ENCODE measurements at regions not wholly inside any gene's neighbourhood (a gene's known extent, or its start where the extent isn't known, plus 50 kb on each side); places are given as distances from the start of the nearest gene placed in this dataset.
"Not testable (repeated sequence)": the region's sequence is repeated elsewhere in the genome, so short reads cannot be mapped to it uniquely, and the experiment has no call there.

DNA sequence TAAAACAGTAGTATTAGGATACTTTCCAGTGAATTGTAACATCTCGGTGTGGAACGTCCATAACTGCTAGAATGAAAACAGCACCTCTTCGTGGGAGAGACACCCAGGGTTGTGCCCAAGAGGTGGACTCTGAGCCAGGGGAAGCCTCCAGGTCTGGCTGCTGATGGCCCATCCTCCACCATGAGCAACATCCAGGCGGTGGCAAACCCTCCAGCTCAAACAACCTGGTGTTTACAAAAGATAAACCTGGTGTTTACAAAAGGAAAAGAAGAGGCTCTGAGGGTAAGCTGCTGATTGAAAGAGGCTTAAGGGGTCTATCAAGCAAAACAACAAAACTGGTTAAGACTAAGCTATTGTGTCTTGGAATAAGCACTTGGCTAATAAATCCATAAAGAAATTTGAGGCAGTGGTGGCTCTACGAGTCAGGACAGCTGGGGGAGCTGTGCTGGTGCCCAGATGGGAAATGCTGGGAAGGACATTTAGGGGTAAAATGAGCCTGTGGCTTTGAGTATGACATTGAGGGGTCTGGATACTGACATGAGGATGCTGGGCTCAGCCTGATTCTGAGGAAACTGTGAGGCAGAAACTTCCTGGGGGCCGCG lies 909.0 kb downstream of the BRD1 start:
- Histone ChIP-seq H3K4me1 (peaks cover 0 to 39% (median 13%) of the 10 kb centered on the region in 4 donors), H3K4me3 (no peak overlapping the region), H3K36me3 (no peaks in the 10 kb centered on the region), H3K27ac (peak overlapping the region in 3 of 4 donors; percentile 5 to 88 (median 81)), H3K27me3 (no peaks in the 10 kb centered on the region), H3K9me3 (no peaks in the 10 kb centered on the region)
- WGBS, 2 donors = 44 to 61% methylated on average over 7 of the region's 7 CpGs
- no peak for DNase-seq (ENCODE audit: low spot score in 2 of 2)
- TF ChIP-seq EP300 (IDR thresholded peaks at IDR 0.05) = no peak
- TF ChIP-seq, protein P1, sequence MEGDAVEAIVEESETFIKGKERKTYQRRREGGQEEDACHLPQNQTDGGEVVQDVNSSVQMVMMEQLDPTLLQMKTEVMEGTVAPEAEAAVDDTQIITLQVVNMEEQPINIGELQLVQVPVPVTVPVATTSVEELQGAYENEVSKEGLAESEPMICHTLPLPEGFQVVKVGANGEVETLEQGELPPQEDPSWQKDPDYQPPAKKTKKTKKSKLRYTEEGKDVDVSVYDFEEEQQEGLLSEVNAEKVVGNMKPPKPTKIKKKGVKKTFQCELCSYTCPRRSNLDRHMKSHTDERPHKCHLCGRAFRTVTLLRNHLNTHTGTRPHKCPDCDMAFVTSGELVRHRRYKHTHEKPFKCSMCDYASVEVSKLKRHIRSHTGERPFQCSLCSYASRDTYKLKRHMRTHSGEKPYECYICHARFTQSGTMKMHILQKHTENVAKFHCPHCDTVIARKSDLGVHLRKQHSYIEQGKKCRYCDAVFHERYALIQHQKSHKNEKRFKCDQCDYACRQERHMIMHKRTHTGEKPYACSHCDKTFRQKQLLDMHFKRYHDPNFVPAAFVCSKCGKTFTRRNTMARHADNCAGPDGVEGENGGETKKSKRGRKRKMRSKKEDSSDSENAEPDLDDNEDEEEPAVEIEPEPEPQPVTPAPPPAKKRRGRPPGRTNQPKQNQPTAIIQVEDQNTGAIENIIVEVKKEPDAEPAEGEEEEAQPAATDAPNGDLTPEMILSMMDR (IDR thresholded peaks at IDR 0.05) = no peak
- no peak for TF ChIP-seq POLR2A (IDR thresholded peaks at IDR 0.05)

DNA sequence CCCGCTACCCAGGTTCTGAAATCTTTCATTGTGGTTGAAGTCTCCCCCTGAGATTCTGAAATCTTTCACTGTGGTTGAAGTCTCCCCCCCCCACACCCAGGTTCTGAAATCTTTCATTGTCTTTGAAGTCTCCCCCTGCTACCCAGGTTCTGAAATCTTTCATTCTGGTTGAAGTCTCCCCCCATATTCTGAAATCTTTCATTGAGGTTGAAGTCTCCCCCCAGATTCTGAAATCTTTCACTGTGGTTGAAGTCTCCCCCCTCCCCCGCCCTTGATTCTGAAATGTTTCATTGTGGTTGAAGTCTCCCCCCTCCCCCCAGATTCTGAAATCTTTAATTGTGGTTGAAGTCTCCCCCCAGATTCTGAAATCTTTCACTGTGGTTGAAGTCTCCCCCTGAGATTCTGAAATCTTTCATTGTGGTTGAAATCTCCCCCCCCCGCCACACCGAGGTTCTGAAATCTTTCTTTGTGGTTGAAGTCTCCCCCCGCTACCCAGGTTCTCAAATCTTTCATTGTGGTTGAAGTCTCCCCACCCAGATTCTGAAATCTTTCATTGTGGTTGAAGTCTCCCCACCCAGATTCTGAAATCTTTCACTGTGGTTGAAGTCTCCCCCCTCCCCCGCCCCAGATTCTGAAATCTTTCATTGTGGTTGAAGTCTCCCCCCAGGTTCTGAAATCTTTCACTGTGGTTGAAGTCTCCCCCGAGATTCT lies 915.2 kb downstream of the BRD1 start:
- H3K27ac ChIP-seq = peak overlapping the region in 2 of 4 donors; percentile 2 to 27
- not testable (repeated sequence) for H3K36me3 ChIP-seq; H3K9me3 ChIP-seq; H3K4me3 ChIP-seq; DNase-seq (ENCODE audit: low spot score in 2 of 2); H3K27me3 ChIP-seq; H3K4me1 ChIP-seq
- WGBS, 2 donors = 43 to 45% methylated on average over 7 of the region's 7 CpGs

DNA sequence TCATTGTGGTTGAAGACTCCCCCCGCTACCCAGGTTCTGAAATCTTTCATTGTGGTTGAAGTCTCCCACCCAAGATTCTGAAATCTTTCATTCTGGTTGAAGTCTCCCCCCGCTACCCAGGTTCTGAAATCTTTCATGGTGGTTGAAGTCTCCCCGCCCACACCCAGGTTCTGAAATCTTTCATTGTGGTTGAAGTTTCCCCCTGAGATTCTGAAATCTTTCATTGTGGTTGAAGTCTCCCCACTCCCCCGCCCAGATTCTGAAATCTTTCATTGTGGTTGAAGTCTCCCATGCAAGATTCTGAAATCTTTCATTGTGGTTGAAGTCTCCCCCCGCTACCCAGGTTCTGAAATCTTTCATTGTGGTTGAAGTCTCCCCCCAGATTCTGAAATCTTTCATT lies 916.0 kb downstream of the BRD1 start:
- not testable (repeated sequence) for H3K27me3 ChIP-seq; H3K4me3 ChIP-seq; H3K36me3 ChIP-seq; H3K27ac ChIP-seq; DNase-seq (ENCODE audit: low spot score in 2 of 2); H3K4me1 ChIP-seq; H3K9me3 ChIP-seq
- WGBS, 2 donors = 46 to 56% methylated on average over 4 to 5 of the region's 5 CpGs

DNA sequence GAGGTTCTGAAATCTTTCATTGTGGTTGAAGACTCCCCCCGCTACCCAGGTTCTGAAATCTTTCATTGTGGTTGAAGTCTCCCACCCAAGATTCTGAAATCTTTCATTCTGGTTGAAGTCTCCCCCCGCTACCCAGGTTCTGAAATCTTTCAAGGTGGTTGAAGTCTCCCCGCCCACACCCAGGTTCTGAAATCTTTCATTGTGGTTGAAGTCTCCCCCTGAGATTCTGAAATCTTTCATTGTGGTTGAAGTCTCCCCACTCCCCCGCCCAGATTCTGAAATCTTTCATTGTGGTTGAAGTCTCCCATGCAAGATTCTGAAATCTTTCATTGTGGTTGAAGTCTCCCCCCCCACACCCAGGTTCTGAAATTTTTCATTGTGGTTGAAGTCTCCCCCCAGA lies 916.6 kb downstream of the BRD1 start:
- not testable (repeated sequence) for H3K4me3 ChIP-seq; DNase-seq (ENCODE audit: low spot score in 2 of 2); H3K27ac ChIP-seq; H3K9me3 ChIP-seq; H3K36me3 ChIP-seq; H3K4me1 ChIP-seq; H3K27me3 ChIP-seq
- WGBS, 2 donors = 69 to 88% methylated on average over 2 to 3 of the region's 4 CpGs

DNA sequence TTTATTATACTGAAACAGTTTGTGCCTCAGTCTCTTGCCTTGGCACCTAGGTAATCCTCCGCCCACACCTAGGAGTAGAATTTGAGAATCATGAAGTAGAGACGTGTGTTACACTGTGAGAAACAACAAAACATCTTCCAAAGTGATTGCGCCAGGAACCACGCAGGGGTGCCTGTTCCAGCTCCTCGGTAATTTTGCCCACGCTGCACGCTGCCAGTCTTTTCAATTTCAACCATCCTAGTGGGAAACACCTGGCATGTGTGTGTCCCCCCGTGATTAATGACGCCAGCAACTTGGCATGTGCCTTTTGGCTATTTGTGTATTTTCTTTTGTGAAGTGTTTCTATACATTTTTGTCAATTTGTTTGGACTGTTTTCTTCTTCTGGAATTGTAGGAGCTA lies 919.1 kb downstream of the BRD1 start:
- DNase-seq (ENCODE audit: low spot score in 2 of 2) = no peak

DNA sequence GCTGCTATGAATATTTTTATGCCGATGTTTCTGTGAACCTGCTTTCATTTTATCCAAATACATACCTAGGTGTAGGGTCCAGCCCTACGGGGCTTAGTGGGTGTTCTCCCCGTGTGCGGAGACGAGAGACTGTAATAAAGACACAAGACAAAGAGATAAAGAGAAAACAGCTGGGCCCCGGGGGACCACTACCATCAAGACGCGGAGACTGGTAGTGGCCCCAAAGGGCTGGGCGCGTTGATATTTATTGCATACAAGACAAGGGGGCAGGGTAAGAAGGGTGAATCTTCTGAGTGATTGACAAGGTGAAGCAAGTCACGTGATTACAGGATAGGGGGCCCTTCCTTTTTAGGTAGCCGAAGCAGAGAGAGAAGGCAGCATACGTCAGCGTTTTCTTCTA lies 920.1 kb downstream of the BRD1 start:
- 84 to 88% methylated on average over 14 of the region's 14 CpGs for WGBS, 2 donors
- Histone ChIP-seq H3K4me3 (no peak overlapping the region), H3K9me3 (no peaks in the 10 kb centered on the region), H3K36me3 (no peaks in the 10 kb centered on the region), H3K4me1 (no peaks in the 10 kb centered on the region), H3K27ac (no peak overlapping the region), H3K27me3 (no peaks in the 10 kb centered on the region)
- TF ChIP-seq POLR2A (IDR thresholded peaks at IDR 0.05) = no peak
- TF ChIP-seq EP300 (IDR thresholded peaks at IDR 0.05) = no peak
- TF ChIP-seq, protein P1 (IDR thresholded peaks at IDR 0.05) = no peak
- DNase-seq (ENCODE audit: low spot score in 2 of 2) = no peak

More for the DNA sequence above, 919.1 kb downstream of the BRD1 start:
- TF ChIP-seq, protein P1 (IDR thresholded peaks at IDR 0.05) = no peak
- TF ChIP-seq EP300 (IDR thresholded peaks at IDR 0.05) (no peak), POLR2A (IDR thresholded peaks at IDR 0.05) (no peak)
- H3K9me3 ChIP-seq = no peaks in the 10 kb centered on the region
- H3K36me3 ChIP-seq = no peaks in the 10 kb centered on the region
- H3K27me3 ChIP-seq = no peaks in the 10 kb centered on the region
- WGBS, 2 donors = 85 to 88% methylated on average over 9 of the region's 9 CpGs
- no peak overlapping the region for H3K27ac ChIP-seq
- no peak overlapping the region for H3K4me3 ChIP-seq
- H3K4me1 ChIP-seq = no peaks in the 10 kb centered on the region

Measured in tibial nerve (tissue), 4 donors.